WTC11 (cell line): ENCODE measurements at regions not wholly inside any gene's neighbourhood (a gene's known extent, or its start where the extent isn't known, plus 50 kb on each side); places are given as distances from the start of the nearest gene placed in this dataset.

ENCODE experiments used
- ATAC-seq: fragments of 200-7000 bp; cut with Tn5 transposase; 2 replicates; pipeline ENCODE4 v1.10.0; 2021; ENCODE audit warnings: mild to moderate bottlenecking, moderate library complexity
- CTCF ChIA-PET: fragments of 300-600 bp; sonication (Branson Sonifier 250); formaldehyde crosslinking; loops from one replicate; lab custom pipeline; 2021; ENCODE audit warnings: antibody characterized with exemption; lab: Charles Lee
- POLR2A ChIA-PET: fragments of 350-600 bp; sonication (Branson Sonifier 250); formaldehyde crosslinking; loops from one replicate; lab custom pipeline; 2021; ENCODE audit warnings: antibody characterized with exemption; lab: Charles Lee
- DNase-seq: peaks from one replicate; pipeline ENCODE4 v3.0.0; 2021; ENCODE audit warnings: low spot score
- H3K27ac Mint-ChIP-seq: 2 replicates; pipeline ENCODE4 v1.8.0; 2021; ENCODE audit warnings: mixed read lengths
- H3K27me3 Mint-ChIP-seq: 2 replicates; pipeline ENCODE4 v1.8.0; 2021; ENCODE audit warnings: low read depth, mild to moderate bottlenecking, moderate library complexity, mixed read lengths
- H3K36me3 Mint-ChIP-seq: 2 replicates; pipeline ENCODE4 v1.8.0; 2021; ENCODE audit warnings: mixed read lengths
- H3K4me1 Mint-ChIP-seq: 2 replicates; pipeline ENCODE4 v1.8.0; 2022; ENCODE audit warnings: mixed read lengths
- H3K4me3 Mint-ChIP-seq: 2 replicates; pipeline ENCODE4 v1.8.0; 2021; ENCODE audit warnings: mild to moderate bottlenecking, moderate library complexity, mixed read lengths
- H3K9me3 Mint-ChIP-seq: 2 replicates; pipeline ENCODE4 v1.8.0; 2021; ENCODE audit warnings: mixed read lengths
- ATF1 ChIP-seq: sonication (generic); formaldehyde crosslinking; IDR thresholded peaks from 2 replicates; pipeline ENCODE4 v1.8.1; 2023; ENCODE audit warnings: mild to moderate bottlenecking, moderate library complexity, missing genetic modification reagents
- E2F4 ChIP-seq: sonication (generic); formaldehyde crosslinking; IDR thresholded peaks from 2 replicates; pipeline ENCODE4 v1.8.1; 2022; ENCODE audit warnings: low read depth, mild to moderate bottlenecking, moderate library complexity, missing genetic modification reagents, borderline replicate concordance
- ESRRA ChIP-seq: sonication (generic); formaldehyde crosslinking; IDR thresholded peaks from 2 replicates; pipeline ENCODE4 v1.8.1; 2022; ENCODE audit warnings: mild to moderate bottlenecking, missing genetic modification reagents, borderline replicate concordance
- GRHL2 ChIP-seq: fragments of 250-450 bp; sonication (Bioruptor Pico); IDR thresholded peaks from 2 replicates; pipeline ENCODE4 v1.8.0; 2022; ENCODE audit warnings: mild to moderate bottlenecking, moderate library complexity; ENCODE audit not compliant: insufficient replicate concordance, severe bottlenecking
- IRF2 ChIP-seq: sonication (generic); formaldehyde crosslinking; IDR thresholded peaks from 2 replicates; pipeline ENCODE4 v1.8.0; 2022; ENCODE audit warnings: low read depth, missing genetic modification reagents, borderline replicate concordance
- NFE2L1 ChIP-seq: sonication (generic); formaldehyde crosslinking; IDR thresholded peaks from 2 replicates; pipeline ENCODE4 v1.8.1; 2023; ENCODE audit warnings: missing genetic modification reagents
- NR1H2 ChIP-seq: sonication (generic); formaldehyde crosslinking; IDR thresholded peaks from 2 replicates; pipeline ENCODE4 v1.9.0; 2021; ENCODE audit warnings: mild to moderate bottlenecking, moderate library complexity, missing genetic modification reagents
- SP1 ChIP-seq: sonication (generic); formaldehyde crosslinking; conservative IDR thresholded peaks from 2 replicates; pipeline ENCODE4 v1.8.1; 2022; ENCODE audit warnings: missing genetic modification reagents
- STAT6 ChIP-seq: sonication (generic); formaldehyde crosslinking; conservative IDR thresholded peaks from 2 replicates; pipeline ENCODE4 v1.8.1; 2023; ENCODE audit warnings: mild to moderate bottlenecking, low read depth, missing genetic modification reagents, moderate library complexity
- TEAD1 ChIP-seq: sonication (generic); formaldehyde crosslinking; IDR thresholded peaks from 2 replicates; pipeline ENCODE4 v1.8.0; 2022; ENCODE audit warnings: mild to moderate bottlenecking, missing genetic modification reagents
- ZBTB43 ChIP-seq: sonication (generic); formaldehyde crosslinking; IDR thresholded peaks from 2 replicates; pipeline ENCODE4 v1.8.1; 2023; ENCODE audit warnings: mild to moderate bottlenecking, missing genetic modification reagents
- ZNF232 ChIP-seq: sonication (generic); formaldehyde crosslinking; IDR thresholded peaks from 2 replicates; pipeline ENCODE4 v1.8.0; 2022; ENCODE audit warnings: mild to moderate bottlenecking, missing genetic modification reagents
- ZNF317 ChIP-seq: sonication (generic); formaldehyde crosslinking; IDR thresholded peaks from 2 replicates; pipeline ENCODE4 v1.8.1; 2023; ENCODE audit warnings: low read depth, mild to moderate bottlenecking, moderate library complexity, missing genetic modification reagents, borderline replicate concordance
- TF ChIP-seq, protein P1 (sequence below): sonication (generic); formaldehyde crosslinking; IDR thresholded peaks from 2 replicates; pipeline ENCODE4 v1.8.1; 2023; ENCODE audit warnings: mild to moderate bottlenecking, moderate library complexity, missing genetic modification reagents
- TF ChIP-seq, protein P2 (sequence below): sonication (generic); formaldehyde crosslinking; IDR thresholded peaks from 2 replicates; pipeline ENCODE4 v1.8.1; 2022; ENCODE audit warnings: missing genetic modification reagents, borderline replicate concordance
- TF ChIP-seq, protein P3 (sequence below): sonication (generic); formaldehyde crosslinking; IDR thresholded peaks from 2 replicates; pipeline ENCODE4 v1.8.1; 2022; ENCODE audit warnings: low read depth, missing genetic modification reagents, borderline replicate concordance

- Mint-ChIP-seq H3K27ac (no peak overlapping the region), H3K27me3 (no peaks in the 10 kb centered on the region; the same call in 1 of the 2 replicates), H3K4me1 (peaks cover 4% of the 10 kb centered on the region), H3K9me3 (no peaks in the 10 kb centered on the region)
- TF ChIP-seq IRF2 (no peak), ESRRA (CRISPR knock-in tag) (no peak), ZNF232 (CRISPR knock-in tag) (no peak), TEAD1 (CRISPR knock-in tag) (no peak), SP1 (CRISPR knock-in tag) (no peak), STAT6 (CRISPR knock-in tag) (no peak), GRHL2 (CRISPR knock-in tag) (no peak), NR1H2 (CRISPR knock-in tag) (no peak), NFE2L1 (CRISPR knock-in tag) (no peak), ATF1 (CRISPR knock-in tag) (no peak), E2F4 (CRISPR knock-in tag) (no peak), ZNF317 (CRISPR knock-in tag) (no peak), ZBTB43 (no peak)
- TF ChIP-seq, protein P1, sequence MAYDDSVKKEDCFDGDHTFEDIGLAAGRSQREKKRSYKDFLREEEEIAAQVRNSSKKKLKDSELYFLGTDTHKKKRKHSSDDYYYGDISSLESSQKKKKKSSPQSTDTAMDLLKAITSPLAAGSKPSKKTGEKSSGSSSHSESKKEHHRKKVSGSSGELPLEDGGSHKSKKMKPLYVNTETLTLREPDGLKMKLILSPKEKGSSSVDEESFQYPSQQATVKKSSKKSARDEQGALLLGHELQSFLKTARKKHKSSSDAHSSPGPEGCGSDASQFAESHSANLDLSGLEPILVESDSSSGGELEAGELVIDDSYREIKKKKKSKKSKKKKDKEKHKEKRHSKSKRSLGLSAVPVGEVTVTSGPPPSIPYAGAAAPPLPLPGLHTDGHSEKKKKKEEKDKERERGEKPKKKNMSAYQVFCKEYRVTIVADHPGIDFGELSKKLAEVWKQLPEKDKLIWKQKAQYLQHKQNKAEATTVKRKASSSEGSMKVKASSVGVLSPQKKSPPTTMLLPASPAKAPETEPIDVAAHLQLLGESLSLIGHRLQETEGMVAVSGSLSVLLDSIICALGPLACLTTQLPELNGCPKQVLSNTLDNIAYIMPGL (CRISPR knock-in tag) = no peak
- TF ChIP-seq, protein P2, sequence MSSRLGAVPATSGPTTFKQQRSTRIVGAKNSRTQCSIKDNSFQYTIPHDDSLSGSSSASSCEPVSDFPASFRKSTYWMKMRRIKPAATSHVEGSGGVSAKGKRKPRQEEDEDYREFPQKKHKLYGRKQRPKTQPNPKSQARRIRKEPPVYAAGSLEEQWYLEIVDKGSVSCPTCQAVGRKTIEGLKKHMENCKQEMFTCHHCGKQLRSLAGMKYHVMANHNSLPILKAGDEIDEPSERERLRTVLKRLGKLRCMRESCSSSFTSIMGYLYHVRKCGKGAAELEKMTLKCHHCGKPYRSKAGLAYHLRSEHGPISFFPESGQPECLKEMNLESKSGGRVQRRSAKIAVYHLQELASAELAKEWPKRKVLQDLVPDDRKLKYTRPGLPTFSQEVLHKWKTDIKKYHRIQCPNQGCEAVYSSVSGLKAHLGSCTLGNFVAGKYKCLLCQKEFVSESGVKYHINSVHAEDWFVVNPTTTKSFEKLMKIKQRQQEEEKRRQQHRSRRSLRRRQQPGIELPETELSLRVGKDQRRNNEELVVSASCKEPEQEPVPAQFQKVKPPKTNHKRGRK (CRISPR knock-in tag) = no peak
- TF ChIP-seq, protein P3, sequence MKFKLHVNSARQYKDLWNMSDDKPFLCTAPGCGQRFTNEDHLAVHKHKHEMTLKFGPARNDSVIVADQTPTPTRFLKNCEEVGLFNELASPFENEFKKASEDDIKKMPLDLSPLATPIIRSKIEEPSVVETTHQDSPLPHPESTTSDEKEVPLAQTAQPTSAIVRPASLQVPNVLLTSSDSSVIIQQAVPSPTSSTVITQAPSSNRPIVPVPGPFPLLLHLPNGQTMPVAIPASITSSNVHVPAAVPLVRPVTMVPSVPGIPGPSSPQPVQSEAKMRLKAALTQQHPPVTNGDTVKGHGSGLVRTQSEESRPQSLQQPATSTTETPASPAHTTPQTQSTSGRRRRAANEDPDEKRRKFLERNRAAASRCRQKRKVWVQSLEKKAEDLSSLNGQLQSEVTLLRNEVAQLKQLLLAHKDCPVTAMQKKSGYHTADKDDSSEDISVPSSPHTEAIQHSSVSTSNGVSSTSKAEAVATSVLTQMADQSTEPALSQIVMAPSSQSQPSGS (CRISPR knock-in tag) = no peak
- TF ChIP-seq, all 79 proteins: peak for 0
- POLR2A ChIA-PET = interaction anchor here (0.6 kb wide), 1 partner anchor 56 kb away, joined by 4 read pairs; no protein-coding TSS in a partner anchor
- CTCF ChIA-PET = interaction anchor here (1.1 to 1.2 kb wide), 2 partner anchors 88 to 101 kb away, joined by 3 to 6 read pairs; partner anchors contain the start of gene CXCL14
- Mint-ChIP-seq H3K36me3 (no peaks in the 10 kb centered on the region), H3K4me3 (no peak overlapping the region)
- ATAC-seq = no peak
- no peak for DNase-seq
These were observed 88.4 kb upstream of the CXCL14 start for GRCh38 chr5:135667204-135667603.
